GM12878 (cell line): ENCODE measurements at regions not wholly inside any gene's neighbourhood (a gene's known extent, or its start where the extent isn't known, plus 50 kb on each side); places are given as distances from the start of the nearest gene placed in this dataset.

Experiments used
- ATAC-seq: fragments of 200-7000 bp; cut with Tn5 transposase; 3 replicates; pipeline ENCODE4 v1.9.1; 2020; ENCODE audit warnings: mild to moderate bottlenecking, moderate library complexity
- BruUV-seq: library from RNA; stranded (reverse); fragments of 400-500 nt; replicated peaks from 2 replicates; lab custom pipeline; 2021; lab: Mats Ljungman, UMichigan
- CTCF ChIA-PET: fragments of 300-600 bp; sonication (Branson Sonifier 250); formaldehyde crosslinking; extraction: SDS; loops from one replicate; lab custom pipeline; 2021; ENCODE audit warnings: inconsistent platforms; lab: Yijun Ruan, JAX
- POLR2A ChIA-PET: fragments of 350-600 bp; formaldehyde crosslinking; extraction: SDS; loops from one replicate; lab custom pipeline; 2021; ENCODE audit warnings: inconsistent platforms; lab: Charles Lee
- RAD21 ChIA-PET: fragments of 300-600 bp; sonication (Branson Sonifier 250); formaldehyde crosslinking; loops from one replicate; lab custom pipeline; 2023; ENCODE audit warnings: antibody characterized with exemption; ENCODE audit not compliant: unreplicated experiment; lab: Charles Lee
- SMC1A ChIA-PET: fragments of 300-600 bp; sonication (Branson Sonifier 250); formaldehyde crosslinking; loops from one replicate; lab custom pipeline; 2023; ENCODE audit not compliant: unreplicated experiment, uncharacterized antibody; lab: Charles Lee
- DNase-seq: peaks from one replicate; pipeline ENCODE4 v3.0.0-alpha.2; 2011; ENCODE audit warnings: low read depth, low spot score
- FAIRE-seq: peaks from 3 replicates; lab custom pipeline; 2011; peaks lifted over from hg19 to GRCh38; lab: Jason Lieb, UNC
- H2AFZ ChIP-seq: 2 replicates; pipeline ENCODE4 v1.6.0; 2011; ENCODE audit warnings: low read depth, low read length, control low read depth; ENCODE audit not compliant: control insufficient read depth
- H3K27ac ChIP-seq: 2 replicates; pipeline ENCODE4 v1.5.1; 2011; ENCODE audit warnings: control low read depth; ENCODE audit not compliant: control insufficient read depth, insufficient read depth
- H3K27me3 ChIP-seq, 2 experiments: replicated peaks in 1 of 2; 2 replicates each; pipeline versions ENCODE4 v1.6.0 to v1.6.1; 2011; ENCODE audit warnings: low read length in 1 of 2; ENCODE audit not compliant: control insufficient read depth in 2 of 2, insufficient read depth in 2 of 2
- H3K36me3 ChIP-seq, 2 experiments: 2 replicates each; pipeline ENCODE4 v1.5.1; 2011; ENCODE audit warnings: low read length in 1 of 2; ENCODE audit not compliant: control insufficient read depth in 2 of 2, insufficient read depth in 2 of 2
- H3K4me1 ChIP-seq: 2 replicates; pipeline ENCODE4 v1.6.1; 2011; ENCODE audit warnings: mild to moderate bottlenecking, low read length, moderate library complexity, mixed read lengths; ENCODE audit not compliant: control insufficient read depth, insufficient read depth
- H3K4me2 ChIP-seq: 2 replicates; pipeline ENCODE4 v1.6.0; 2011; ENCODE audit warnings: control low read depth; ENCODE audit not compliant: control insufficient read depth, insufficient read depth
- H3K4me3 ChIP-seq: fragments of 200-600 bp; sonication (generic); 2 replicates; pipeline ENCODE4 v1.5.1; 2016
- H3K79me2 ChIP-seq: 2 replicates; pipeline ENCODE4 v1.6.0; 2011; ENCODE audit warnings: low read length; ENCODE audit not compliant: control insufficient read depth, insufficient read depth
- H3K9ac ChIP-seq: 2 replicates; pipeline ENCODE4 v1.8.0; 2011; ENCODE audit warnings: low read length, control low read depth, mixed read lengths; ENCODE audit not compliant: control insufficient read depth, insufficient read depth
- H3K9me3 ChIP-seq: replicated peaks from 3 replicates; pipeline ENCODE4 v1.5.1; 2011; ENCODE audit warnings: mild to moderate bottlenecking, low read length; ENCODE audit not compliant: control insufficient read depth, insufficient read depth
- H4K20me1 ChIP-seq: 2 replicates; pipeline ENCODE4 v1.6.0; 2011; ENCODE audit not compliant: control insufficient read depth, insufficient read depth
- BCL3 ChIP-seq: IDR thresholded peaks from 2 replicates; pipeline ENCODE4 v1.6.1; 2011; ENCODE audit warnings: borderline replicate concordance, low read depth, mild to moderate bottlenecking, moderate library complexity, low read length; ENCODE audit not compliant: insufficient read depth, poor library complexity, severe bottlenecking
- FOXM1 ChIP-seq: IDR thresholded peaks from 2 replicates; pipeline ENCODE4 v1.6.1; 2012; ENCODE audit warnings: low read depth, mild to moderate bottlenecking, inconsistent platforms, low read length, moderate library complexity
- KDM1A ChIP-seq: fragments of 200-600 bp; sonication (generic); IDR thresholded peaks from 2 replicates; pipeline ENCODE4 v1.6.1; 2016; ENCODE audit warnings: borderline replicate concordance
- KLF5 ChIP-seq: fragments of 450-650 bp; IDR thresholded peaks from 2 replicates; pipeline ENCODE4 v1.6.1; 2014; ENCODE audit warnings: mild to moderate bottlenecking; ENCODE audit not compliant: partially characterized antibody
- POLR2A ChIP-seq: IDR thresholded peaks from 2 replicates; pipeline ENCODE4 v1.6.1; 2011; ENCODE audit warnings: low read depth, mild to moderate bottlenecking, low read length
- RAD21 ChIP-seq: IDR thresholded peaks from 2 replicates; pipeline ENCODE4 v1.6.1; 2011; ENCODE audit warnings: mild to moderate bottlenecking, low read depth, low read length, moderate library complexity; ENCODE audit not compliant: insufficient read depth
- RELB ChIP-seq: fragments of 450-650 bp; IDR thresholded peaks from 2 replicates; pipeline ENCODE4 v1.6.1; 2017; ENCODE audit warnings: low read depth, mild to moderate bottlenecking, moderate library complexity
- RFX5 ChIP-seq: IDR thresholded peaks from 2 replicates; pipeline ENCODE4 v1.6.1; 2011; ENCODE audit warnings: low read depth, low read length, improper control_type of control experiment
- RUNX3 ChIP-seq: IDR thresholded peaks from 2 replicates; pipeline ENCODE4 v1.6.1; 2012; ENCODE audit warnings: low read length, inconsistent platforms
- SKIL ChIP-seq: fragments of 450-650 bp; IDR thresholded peaks from 2 replicates; pipeline ENCODE4 v1.6.1; 2017; ENCODE audit warnings: mild to moderate bottlenecking, low read depth, inconsistent platforms; ENCODE audit not compliant: poor library complexity, severe bottlenecking
- STAT3 ChIP-seq: IDR thresholded peaks from 2 replicates; pipeline ENCODE4 v1.6.1; 2011; ENCODE audit warnings: low read depth, low read length, improper control_type of control experiment
- ZNF24 ChIP-seq: fragments of 450-650 bp; IDR thresholded peaks from 2 replicates; pipeline ENCODE4 v1.6.1; 2017; ENCODE audit warnings: antibody characterized with exemption, mild to moderate bottlenecking
- ZNF384 ChIP-seq: IDR thresholded peaks from 2 replicates; pipeline ENCODE4 v1.6.1; 2012; ENCODE audit warnings: low read depth, mild to moderate bottlenecking, low read length, improper control_type of control experiment, borderline replicate concordance
- WGBS: methylation state at CpG from one replicate; pipeline ENCODE4 v1.1.6; 2016; ENCODE audit warnings: low lambda C conversion rate; ENCODE audit not compliant: insufficient replicate concordance, insufficient coverage; ENCODE audit errors: missing lambda C conversion rate; 5-methylcytosine and 5-hydroxymethylcytosine counted together
- in situ Hi-C: fragments of 300-500 bp; cut with MboI; formaldehyde crosslinking; loops from 9 replicates; pipeline ENCODE4 v1.14.3; 2018; ENCODE audit warnings: mixed read lengths
- intact Hi-C: fragments of 100-400 bp; cut with micrococcal nuclease; formaldehyde crosslinking; loops from one replicate; pipeline ENCODE4 v1.14.2; 2022; ENCODE audit not compliant: unreplicated experiment
- TF ChIP-seq, protein P1 (sequence below): fragments of 450-650 bp; IDR thresholded peaks from 2 replicates; pipeline ENCODE4 v1.6.1; 2018; ENCODE audit warnings: borderline replicate concordance, mild to moderate bottlenecking; ENCODE audit not compliant: partially characterized antibody
- TF ChIP-seq, protein P2 (sequence below): IDR thresholded peaks from 2 replicates; pipeline ENCODE4 v1.6.1; 2012; ENCODE audit warnings: low read depth, low read length, improper control_type of control experiment
- TF ChIP-seq, protein P3 (sequence below): fragments of 450-650 bp; IDR thresholded peaks from 2 replicates; pipeline ENCODE4 v1.6.1; 2016; ENCODE audit warnings: mild to moderate bottlenecking

GRCh38 chr4:155143512-155143911 lies 64.9 kb upstream of the NPY2R start:
- 0% methylated on average over 1 of the region's 1 CpG for WGBS
- H3K9ac ChIP-seq: no peak overlapping the region
- H3K4me3 ChIP-seq: no peak overlapping the region
- BruUV-seq: no TSS peak
- H3K79me2 ChIP-seq: no peaks in the 10 kb centered on the region
- DNase-seq (no peak), ATAC-seq (peak; percentile 15; the same call in 2 of the 3 replicates), FAIRE-seq (no peak)
- ChIA-PET CTCF (interaction anchor here (0.6 kb wide), 1 partner anchor 1906 kb away, joined by 3 read pairs; no protein-coding TSS in a partner anchor), SMC1A (no interaction called here), RAD21 (no interaction called here), POLR2A (interaction anchor here (0.6 kb wide), 1 partner anchor 1298 kb away, joined by 3 read pairs; no protein-coding TSS in a partner anchor)
- H3K27ac ChIP-seq: no peak overlapping the region
- no peak overlapping the region for H2AFZ ChIP-seq
- H3K4me2 ChIP-seq: no peak overlapping the region
- intact Hi-C loops: no loop called here
- no peaks in the 10 kb centered on the region for H3K36me3 ChIP-seq
- H3K27me3 ChIP-seq: no peaks in the 10 kb centered on the region
- no peaks in the 10 kb centered on the region for H4K20me1 ChIP-seq
- in situ Hi-C loops: no loop called here
- no peaks in the 10 kb centered on the region for H3K4me1 ChIP-seq
- H3K9me3 ChIP-seq: no peaks in the 10 kb centered on the region
- TF ChIP-seq RAD21 (no peak), ZNF384 (no peak), SKIL (no peak), BCL3 (no peak), RUNX3 (no peak), KLF5 (no peak), ZNF24 (no peak), KDM1A (no peak), STAT3 (no peak), RELB (no peak), RFX5 (no peak), POLR2A (no peak), FOXM1 (no peak)
- TF ChIP-seq, protein P1, sequence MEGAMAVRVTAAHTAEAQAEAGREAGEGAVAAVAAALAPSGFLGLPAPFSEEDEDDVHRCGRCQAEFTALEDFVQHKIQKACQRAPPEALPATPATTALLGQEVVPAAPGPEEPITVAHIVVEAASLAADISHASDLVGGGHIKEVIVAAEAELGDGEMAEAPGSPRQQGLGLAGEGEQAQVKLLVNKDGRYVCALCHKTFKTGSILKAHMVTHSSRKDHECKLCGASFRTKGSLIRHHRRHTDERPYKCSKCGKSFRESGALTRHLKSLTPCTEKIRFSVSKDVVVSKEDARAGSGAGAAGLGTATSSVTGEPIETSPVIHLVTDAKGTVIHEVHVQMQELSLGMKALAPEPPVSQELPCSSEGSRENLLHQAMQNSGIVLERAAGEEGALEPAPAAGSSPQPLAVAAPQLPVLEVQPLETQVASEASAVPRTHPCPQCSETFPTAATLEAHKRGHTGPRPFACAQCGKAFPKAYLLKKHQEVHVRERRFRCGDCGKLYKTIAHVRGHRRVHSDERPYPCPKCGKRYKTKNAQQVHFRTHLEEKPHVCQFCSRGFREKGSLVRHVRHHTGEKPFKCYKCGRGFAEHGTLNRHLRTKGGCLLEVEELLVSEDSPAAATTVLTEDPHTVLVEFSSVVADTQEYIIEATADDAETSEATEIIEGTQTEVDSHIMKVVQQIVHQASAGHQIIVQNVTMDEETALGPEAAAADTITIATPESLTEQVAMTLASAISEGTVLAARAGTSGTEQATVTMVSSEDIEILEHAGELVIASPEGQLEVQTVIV: no peak
- TF ChIP-seq, protein P2, sequence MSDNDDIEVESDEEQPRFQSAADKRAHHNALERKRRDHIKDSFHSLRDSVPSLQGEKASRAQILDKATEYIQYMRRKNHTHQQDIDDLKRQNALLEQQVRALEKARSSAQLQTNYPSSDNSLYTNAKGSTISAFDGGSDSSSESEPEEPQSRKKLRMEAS: no peak
- TF ChIP-seq, protein P3, sequence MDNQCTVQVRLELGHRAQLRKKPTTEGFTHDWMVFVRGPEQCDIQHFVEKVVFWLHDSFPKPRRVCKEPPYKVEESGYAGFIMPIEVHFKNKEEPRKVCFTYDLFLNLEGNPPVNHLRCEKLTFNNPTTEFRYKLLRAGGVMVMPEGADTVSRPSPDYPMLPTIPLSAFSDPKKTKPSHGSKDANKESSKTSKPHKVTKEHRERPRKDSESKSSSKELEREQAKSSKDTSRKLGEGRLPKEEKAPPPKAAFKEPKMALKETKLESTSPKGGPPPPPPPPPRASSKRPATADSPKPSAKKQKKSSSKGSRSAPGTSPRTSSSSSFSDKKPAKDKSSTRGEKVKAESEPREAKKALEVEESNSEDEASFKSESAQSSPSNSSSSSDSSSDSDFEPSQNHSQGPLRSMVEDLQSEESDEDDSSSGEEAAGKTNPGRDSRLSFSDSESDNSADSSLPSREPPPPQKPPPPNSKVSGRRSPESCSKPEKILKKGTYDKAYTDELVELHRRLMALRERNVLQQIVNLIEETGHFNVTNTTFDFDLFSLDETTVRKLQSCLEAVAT: no peak
